ENCODE measurements at regions not wholly inside any gene's neighbourhood (a gene's known extent, or its start where the extent isn't known, plus 50 kb on each side); places are given as distances from the start of the nearest gene placed in this dataset.

DNA sequence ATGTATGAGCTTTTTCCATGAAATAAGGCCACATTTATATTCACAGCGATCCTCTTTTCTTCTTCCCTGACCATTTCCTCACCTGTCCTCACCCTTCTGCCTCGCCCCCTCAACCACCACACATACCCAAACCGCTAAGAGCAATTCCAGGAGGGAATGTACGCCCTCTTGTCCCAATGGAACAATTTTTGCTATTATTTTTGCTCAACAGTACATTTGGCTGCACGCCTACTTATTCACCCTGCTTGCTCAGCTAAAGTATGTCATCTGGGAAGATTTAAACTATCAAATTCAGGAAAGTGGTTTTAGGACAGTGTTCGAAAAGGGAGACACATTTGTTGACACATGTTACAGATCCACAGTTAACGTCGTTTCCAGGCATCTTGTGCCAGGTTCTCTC, 252.7 kb downstream of the NEBL start:
- TF ChIP-seq, protein P1, sequence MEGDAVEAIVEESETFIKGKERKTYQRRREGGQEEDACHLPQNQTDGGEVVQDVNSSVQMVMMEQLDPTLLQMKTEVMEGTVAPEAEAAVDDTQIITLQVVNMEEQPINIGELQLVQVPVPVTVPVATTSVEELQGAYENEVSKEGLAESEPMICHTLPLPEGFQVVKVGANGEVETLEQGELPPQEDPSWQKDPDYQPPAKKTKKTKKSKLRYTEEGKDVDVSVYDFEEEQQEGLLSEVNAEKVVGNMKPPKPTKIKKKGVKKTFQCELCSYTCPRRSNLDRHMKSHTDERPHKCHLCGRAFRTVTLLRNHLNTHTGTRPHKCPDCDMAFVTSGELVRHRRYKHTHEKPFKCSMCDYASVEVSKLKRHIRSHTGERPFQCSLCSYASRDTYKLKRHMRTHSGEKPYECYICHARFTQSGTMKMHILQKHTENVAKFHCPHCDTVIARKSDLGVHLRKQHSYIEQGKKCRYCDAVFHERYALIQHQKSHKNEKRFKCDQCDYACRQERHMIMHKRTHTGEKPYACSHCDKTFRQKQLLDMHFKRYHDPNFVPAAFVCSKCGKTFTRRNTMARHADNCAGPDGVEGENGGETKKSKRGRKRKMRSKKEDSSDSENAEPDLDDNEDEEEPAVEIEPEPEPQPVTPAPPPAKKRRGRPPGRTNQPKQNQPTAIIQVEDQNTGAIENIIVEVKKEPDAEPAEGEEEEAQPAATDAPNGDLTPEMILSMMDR (IDR thresholded peaks at IDR 0.05), result no peak
- no peak for TF ChIP-seq EP300 (IDR thresholded peaks at IDR 0.05)

Measured in gastroesophageal sphincter (tissue), 3 donors.